IPS-20b (cell line): ENCODE measurements at regions not wholly inside any gene's neighbourhood (a gene's known extent, or its start where the extent isn't known, plus 50 kb on each side); places are given as distances from the start of the nearest gene placed in this dataset.

Source experiments
- H3K27ac ChIP-seq: one replicate; pipeline ENCODE4 v1.5.1; 2013; ENCODE audit warnings: low read length
- H3K27me3 ChIP-seq: 2 replicates; pipeline ENCODE4 v1.6.1; 2013; ENCODE audit warnings: mild to moderate bottlenecking, low read length, inconsistent platforms; ENCODE audit not compliant: insufficient read depth
- H3K36me3 ChIP-seq: 2 replicates; pipeline ENCODE4 v1.6.1; 2013; ENCODE audit warnings: low read depth, mild to moderate bottlenecking, inconsistent platforms, low read length, moderate library complexity; ENCODE audit not compliant: insufficient read depth
- H3K4me1 ChIP-seq: 2 replicates; pipeline ENCODE4 v1.6.1; 2013; ENCODE audit warnings: mild to moderate bottlenecking, control low read depth, inconsistent platforms, low read length, moderate library complexity; ENCODE audit not compliant: insufficient read depth
- H3K4me3 ChIP-seq: 2 replicates; pipeline ENCODE4 v1.5.1; 2013; ENCODE audit warnings: mild to moderate bottlenecking, low read length, inconsistent platforms
- H3K9ac ChIP-seq: 2 replicates; pipeline ENCODE4 v1.6.1; 2013; ENCODE audit warnings: low read depth, mild to moderate bottlenecking, inconsistent platforms, low read length, moderate library complexity
- H3K9me3 ChIP-seq: 2 replicates; pipeline ENCODE4 v1.6.1; 2013; ENCODE audit warnings: mild to moderate bottlenecking, low read depth, low read length, inconsistent platforms; ENCODE audit not compliant: insufficient read depth

GRCh38 chr18:72235422-72235821, 308.7 kb downstream of the CBLN2 start:
- Histone ChIP-seq H3K4me3 (no peak overlapping the region), H3K9ac (no peak overlapping the region), H3K27ac (no peak overlapping the region), H3K9me3 (no peaks in the 10 kb centered on the region), H3K27me3 (no peaks in the 10 kb centered on the region), H3K36me3 (no peaks in the 10 kb centered on the region), H3K4me1 (peaks cover 6% of the 10 kb centered on the region; the same call in 1 of the 2 replicates)

GRCh38 chr18:72233106-72233505, 311.0 kb downstream of the CBLN2 start:
- no peaks in the 10 kb centered on the region for H3K9me3 ChIP-seq
- H3K4me1 ChIP-seq: peaks cover 6% of the 10 kb centered on the region; the same call in 1 of the 2 replicates
- H3K9ac ChIP-seq: no peak overlapping the region
- H3K27me3 ChIP-seq: no peaks in the 10 kb centered on the region
- no peak overlapping the region for H3K27ac ChIP-seq
- H3K4me3 ChIP-seq: no peak overlapping the region
- no peaks in the 10 kb centered on the region for H3K36me3 ChIP-seq

- Histone ChIP-seq H3K27me3 (no peaks in the 10 kb centered on the region), H3K9ac (no peak overlapping the region), H3K4me3 (no peak overlapping the region), H3K36me3 (no peaks in the 10 kb centered on the region), H3K9me3 (no peaks in the 10 kb centered on the region), H3K27ac (no peak overlapping the region), H3K4me1 (peaks cover 6% of the 10 kb centered on the region; the same call in 1 of the 2 replicates)
These were observed 311.5 kb downstream of the CBLN2 start for GRCh38 chr18:72232644-72233043.

GRCh38 chr18:72225958-72226357, 318.2 kb downstream of the CBLN2 start:
- Histone ChIP-seq H3K27ac (no peak overlapping the region), H3K4me3 (no peak overlapping the region), H3K9me3 (no peaks in the 10 kb centered on the region), H3K36me3 (no peaks in the 10 kb centered on the region), H3K9ac (no peak overlapping the region), H3K27me3 (no peaks in the 10 kb centered on the region), H3K4me1 (no peaks in the 10 kb centered on the region)

- Histone ChIP-seq H3K27me3 (no peaks in the 10 kb centered on the region), H3K4me3 (no peak overlapping the region), H3K9ac (no peak overlapping the region), H3K36me3 (no peaks in the 10 kb centered on the region), H3K9me3 (no peaks in the 10 kb centered on the region), H3K4me1 (no peaks in the 10 kb centered on the region), H3K27ac (no peak overlapping the region)
These were observed 320.4 kb downstream of the CBLN2 start for GRCh38 chr18:72223733-72224132.

- no peaks in the 10 kb centered on the region for H3K36me3 ChIP-seq
- no peaks in the 10 kb centered on the region for H3K27me3 ChIP-seq
- no peak overlapping the region for H3K4me3 ChIP-seq
- no peak overlapping the region for H3K9ac ChIP-seq
- H3K4me1 ChIP-seq: no peaks in the 10 kb centered on the region
- H3K9me3 ChIP-seq: no peaks in the 10 kb centered on the region
- no peak overlapping the region for H3K27ac ChIP-seq
These were observed 335.0 kb downstream of the CBLN2 start for GRCh38 chr18:72208920-72209676.

- Histone ChIP-seq H3K9ac (no peak overlapping the region), H3K36me3 (no peaks in the 10 kb centered on the region), H3K27ac (no peak overlapping the region), H3K9me3 (no peaks in the 10 kb centered on the region), H3K4me1 (no peaks in the 10 kb centered on the region), H3K27me3 (no peaks in the 10 kb centered on the region), H3K4me3 (no peak overlapping the region)
These were observed 336.9 kb downstream of the CBLN2 start for GRCh38 chr18:72207280-72207679.

GRCh38 chr18:72206814-72207213, 337.3 kb downstream of the CBLN2 start:
- Histone ChIP-seq H3K9ac (no peak overlapping the region), H3K27ac (no peak overlapping the region), H3K9me3 (no peaks in the 10 kb centered on the region), H3K27me3 (no peaks in the 10 kb centered on the region), H3K36me3 (no peaks in the 10 kb centered on the region), H3K4me1 (no peaks in the 10 kb centered on the region), H3K4me3 (no peak overlapping the region)

- H3K4me1 ChIP-seq: no peaks in the 10 kb centered on the region
- no peaks in the 10 kb centered on the region for H3K27me3 ChIP-seq
- H3K9ac ChIP-seq: no peak overlapping the region
- no peak overlapping the region for H3K27ac ChIP-seq
- H3K36me3 ChIP-seq: no peaks in the 10 kb centered on the region
- H3K9me3 ChIP-seq: no peaks in the 10 kb centered on the region
- no peak overlapping the region for H3K4me3 ChIP-seq
These were observed 343.1 kb downstream of the CBLN2 start for GRCh38 chr18:72201032-72201431.

GRCh38 chr18:72197591-72197990, 346.6 kb downstream of the CBLN2 start:
- H3K4me3 ChIP-seq: no peak overlapping the region
- no peak overlapping the region for H3K9ac ChIP-seq
- no peaks in the 10 kb centered on the region for H3K9me3 ChIP-seq
- no peaks in the 10 kb centered on the region for H3K4me1 ChIP-seq
- H3K36me3 ChIP-seq: no peaks in the 10 kb centered on the region
- no peak overlapping the region for H3K27ac ChIP-seq
- H3K27me3 ChIP-seq: no peaks in the 10 kb centered on the region

- no peak overlapping the region for H3K27ac ChIP-seq
- H3K9me3 ChIP-seq: no peaks in the 10 kb centered on the region
- no peaks in the 10 kb centered on the region for H3K4me1 ChIP-seq
- H3K9ac ChIP-seq: no peak overlapping the region
- H3K36me3 ChIP-seq: no peaks in the 10 kb centered on the region
- no peaks in the 10 kb centered on the region for H3K27me3 ChIP-seq
- H3K4me3 ChIP-seq: no peak overlapping the region
These were observed 350.1 kb downstream of the CBLN2 start for GRCh38 chr18:72194072-72194471.

- Histone ChIP-seq H3K4me3 (no peak overlapping the region), H3K36me3 (no peaks in the 10 kb centered on the region), H3K27ac (no peak overlapping the region), H3K4me1 (no peaks in the 10 kb centered on the region), H3K9ac (no peak overlapping the region), H3K9me3 (no peaks in the 10 kb centered on the region), H3K27me3 (no peaks in the 10 kb centered on the region)
These were observed 356.2 kb downstream of the CBLN2 start for GRCh38 chr18:72187956-72188355.
